ENCODE measurements at regions not wholly inside any gene's neighbourhood (a gene's known extent, or its start where the extent isn't known, plus 50 kb on each side); places are given as distances from the start of the nearest gene placed in this dataset.

DNA sequence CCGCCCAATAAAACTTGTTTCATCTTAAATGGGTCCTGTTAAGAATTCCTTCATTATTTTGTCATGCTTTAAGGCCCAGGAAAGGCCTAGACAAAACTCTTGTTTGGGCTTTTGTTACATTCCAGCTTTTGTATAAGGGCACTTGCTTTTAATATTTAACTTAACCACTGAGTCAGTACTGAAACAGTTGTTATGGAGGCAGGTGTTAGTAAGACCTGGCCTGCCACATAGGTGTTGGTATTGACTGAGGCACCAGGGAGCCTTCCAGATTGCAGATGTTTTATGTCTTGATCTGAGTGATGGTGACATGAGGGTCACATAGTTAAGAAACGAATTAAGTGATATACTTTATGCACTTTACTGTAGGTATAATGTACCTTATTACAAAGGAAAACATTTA is 274.9 kb upstream of the TGFBR2 start:
- DNase-seq (ENCODE audit: low spot score) = no peak

DNA sequence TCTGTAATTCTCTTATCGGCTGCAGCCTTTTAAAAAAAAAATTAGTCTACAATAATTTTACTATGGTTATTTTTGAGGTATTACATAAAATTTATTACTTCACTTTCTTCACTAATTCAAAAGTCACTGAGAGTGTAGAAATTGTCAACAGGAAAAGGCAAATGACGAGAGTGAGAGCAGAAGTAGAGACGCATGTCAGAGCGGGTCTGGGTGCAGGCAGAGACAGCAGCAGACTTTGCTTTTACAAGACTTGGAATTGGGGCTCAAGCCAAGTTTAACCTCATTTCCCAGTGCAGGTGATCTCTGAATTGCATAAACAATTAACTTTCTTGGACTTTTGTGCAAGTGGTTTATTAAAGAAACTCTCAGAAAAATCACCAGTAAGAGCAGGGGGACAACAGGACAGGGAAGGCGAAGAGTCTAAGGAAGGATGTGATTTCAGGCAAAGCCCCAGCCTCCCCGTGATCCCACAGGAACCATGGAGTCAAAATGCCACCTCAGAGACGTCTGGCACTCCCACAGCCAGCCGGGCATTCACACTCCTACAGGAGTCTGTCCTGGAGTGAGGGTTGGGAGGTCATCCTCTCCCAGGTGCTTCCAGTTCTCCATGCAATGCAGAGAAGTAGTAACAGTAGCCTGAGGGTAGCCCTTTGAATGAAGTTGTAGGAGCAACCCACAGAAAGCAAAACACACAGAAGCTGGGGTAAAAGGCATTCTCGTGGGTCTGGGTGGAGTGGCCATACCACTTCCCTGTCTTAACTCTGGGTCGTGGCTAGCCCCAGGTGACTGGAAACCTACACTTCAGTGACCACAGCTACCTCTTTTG is 274.0 kb upstream of the TGFBR2 start:
- no peak for DNase-seq (ENCODE audit: low spot score)

DNA sequence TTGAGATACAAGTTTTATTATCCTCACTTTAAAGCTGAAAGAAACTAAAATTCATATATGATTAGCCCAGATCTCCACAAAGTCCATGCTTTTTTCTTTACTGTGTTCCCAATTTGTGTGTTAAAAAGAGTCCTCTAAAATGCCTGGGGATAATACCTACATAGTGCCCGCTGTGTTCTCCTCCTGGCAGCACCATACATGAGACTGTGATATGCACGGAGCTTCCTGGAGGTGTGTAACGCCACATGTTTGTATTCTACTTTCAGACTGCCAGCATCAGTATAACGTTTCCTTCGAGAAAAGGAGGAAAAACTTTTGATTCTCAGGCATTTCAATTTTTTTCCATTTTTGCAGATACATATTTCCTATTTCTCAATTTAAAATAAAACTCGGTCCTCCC is 273.3 kb upstream of the TGFBR2 start:
- DNase-seq (ENCODE audit: low spot score) = no peak

DNA sequence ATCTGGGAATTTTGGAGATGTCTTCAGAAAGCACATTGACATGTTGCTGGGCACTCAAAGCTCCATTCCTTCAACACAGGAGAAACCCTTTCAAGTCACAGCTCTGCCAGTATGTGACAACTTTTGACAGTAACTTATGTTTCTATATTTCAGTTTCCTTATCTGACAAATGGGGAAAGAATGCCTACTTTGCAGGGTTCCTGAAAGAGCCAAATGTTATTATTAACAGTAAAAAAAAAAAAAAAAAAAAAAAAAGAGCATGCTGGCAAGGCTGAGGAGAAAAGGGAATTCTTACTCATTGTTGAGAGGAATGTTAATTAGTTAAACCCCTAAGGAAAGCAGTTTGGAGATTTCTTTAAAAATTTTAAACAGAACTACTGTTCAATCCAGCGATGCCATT is 272.5 kb upstream of the TGFBR2 start:
- no peak for DNase-seq (ENCODE audit: low spot score)

DNA sequence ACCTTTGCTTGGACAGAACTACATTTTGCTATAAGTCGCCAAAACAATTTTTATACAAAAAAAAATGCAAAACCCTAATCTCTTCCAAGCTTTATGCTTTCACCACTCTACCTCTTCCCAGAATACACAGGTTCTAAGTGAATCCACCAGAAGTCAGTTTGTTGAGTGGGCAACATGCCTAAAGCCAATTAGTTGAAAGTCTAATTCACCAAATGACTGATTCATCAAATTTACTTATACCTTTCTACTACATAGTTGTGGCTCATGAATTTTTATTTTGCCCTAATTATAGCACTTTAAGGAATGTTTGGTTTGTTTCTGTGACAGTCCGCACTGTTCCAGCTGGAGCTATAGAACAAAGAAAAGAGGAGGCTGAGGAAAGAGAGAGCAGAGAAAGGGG is 265.9 kb upstream of the TGFBR2 start:
- DNase-seq (ENCODE audit: low spot score) = no peak

DNA sequence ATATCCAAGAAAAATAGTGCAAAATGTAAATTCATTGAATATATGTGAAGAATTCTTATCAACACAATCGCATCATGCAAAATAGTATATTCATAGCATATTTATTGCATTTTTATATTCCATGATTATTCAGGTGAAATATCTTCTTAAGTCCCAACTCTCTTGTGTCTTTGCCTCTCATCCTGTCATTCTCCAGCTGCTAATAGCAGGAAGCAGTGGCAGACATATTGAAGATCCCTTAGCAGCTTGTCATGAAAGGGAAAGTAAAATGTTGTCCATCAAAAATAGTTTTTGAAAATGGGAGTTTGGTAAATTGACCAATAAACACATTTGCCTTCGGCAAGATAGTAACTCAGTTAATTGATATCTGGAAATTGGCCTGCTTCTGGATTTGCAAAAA is 265.3 kb upstream of the TGFBR2 start:
- no peak for DNase-seq (ENCODE audit: low spot score)

DNA sequence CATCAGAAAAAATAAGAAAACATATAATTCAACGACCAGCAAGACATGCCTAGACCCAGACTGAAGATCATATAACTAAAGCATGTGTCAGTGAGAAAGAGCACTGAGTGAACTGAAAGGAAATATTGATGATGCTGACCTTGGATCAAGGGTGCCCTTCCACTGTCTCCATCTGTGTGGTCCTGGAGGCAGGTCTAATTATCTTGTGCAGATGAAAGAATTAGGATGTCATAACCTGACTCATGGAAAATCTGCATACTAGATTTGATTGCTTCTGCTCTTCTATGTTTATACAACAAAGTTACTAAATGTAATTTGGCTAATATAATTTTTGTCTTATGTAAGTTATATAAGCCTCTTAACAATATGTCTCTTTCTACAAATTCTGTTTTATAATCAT is 264.6 kb upstream of the TGFBR2 start:
- DNase-seq (ENCODE audit: low spot score) = no peak

DNA sequence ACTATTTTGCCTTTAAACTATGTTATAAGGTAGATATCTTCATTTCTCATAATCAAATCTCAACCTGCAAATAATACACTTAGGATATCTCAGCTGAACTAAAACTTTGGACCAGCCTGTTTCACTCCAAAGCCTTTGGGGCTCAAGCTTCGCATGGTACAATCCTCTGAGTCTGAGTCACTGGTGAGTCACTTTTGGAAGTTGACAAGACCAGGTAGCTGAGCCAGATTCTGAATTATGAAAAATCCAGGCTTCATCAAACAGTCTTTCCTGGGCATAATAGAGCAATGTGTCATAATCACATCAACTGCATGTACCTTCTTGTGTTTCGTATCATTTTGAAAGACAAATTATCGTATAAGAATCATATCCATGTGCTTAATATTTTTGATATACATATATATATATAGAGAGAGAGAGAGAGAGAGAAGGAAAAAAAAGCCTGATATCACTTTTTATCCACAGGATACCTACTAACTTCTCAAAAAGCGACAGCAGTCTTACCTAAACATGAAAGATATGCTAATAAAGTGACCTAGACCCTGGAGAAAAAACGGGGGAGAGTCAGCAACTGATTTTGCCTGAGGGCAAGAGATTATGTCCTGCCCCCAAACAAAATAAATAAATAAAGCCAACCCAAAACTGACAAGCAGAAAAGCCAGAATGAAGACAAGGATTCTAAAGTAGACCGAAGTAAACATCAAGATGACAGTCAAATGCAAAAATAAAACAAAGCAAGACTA is 263.9 kb upstream of the TGFBR2 start:
- DNase-seq (ENCODE audit: low spot score) = peak; percentile 34

DNA sequence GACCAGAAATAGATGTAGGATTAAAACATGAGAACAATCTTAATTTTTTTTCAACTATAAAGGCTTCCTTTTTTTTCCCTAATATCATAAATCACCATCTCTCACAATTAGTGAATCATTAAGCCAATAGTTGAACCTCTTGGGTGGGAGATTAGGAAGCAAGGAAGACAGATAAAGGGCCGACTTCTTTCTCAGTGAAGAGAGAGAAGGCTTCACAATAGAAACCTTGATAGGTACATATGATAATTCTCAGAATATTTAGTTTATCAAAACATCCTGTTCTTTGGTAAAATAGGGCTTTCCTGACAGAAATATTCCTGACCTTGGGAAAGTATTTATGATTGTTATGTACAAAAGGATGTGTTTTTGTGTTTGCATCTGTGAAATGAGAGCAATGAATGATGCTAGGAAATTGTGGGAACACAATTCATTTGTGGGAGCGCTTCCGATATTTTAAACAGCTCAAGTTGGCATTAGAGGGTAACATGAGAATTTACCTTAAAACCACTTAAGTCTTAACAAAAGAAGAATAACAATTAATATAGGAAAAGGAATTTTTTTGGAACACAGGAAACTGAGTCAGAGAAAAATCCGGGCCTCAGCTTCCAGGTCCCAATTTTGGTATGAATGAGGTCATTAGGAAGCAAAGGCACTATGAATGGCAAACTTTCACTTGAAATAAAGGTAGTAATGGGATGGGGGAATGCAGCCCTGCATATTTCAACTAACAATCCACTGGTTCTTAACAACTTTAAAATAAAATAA is 263.2 kb upstream of the TGFBR2 start:
- DNase-seq (ENCODE audit: low spot score) = no peak

DNA sequence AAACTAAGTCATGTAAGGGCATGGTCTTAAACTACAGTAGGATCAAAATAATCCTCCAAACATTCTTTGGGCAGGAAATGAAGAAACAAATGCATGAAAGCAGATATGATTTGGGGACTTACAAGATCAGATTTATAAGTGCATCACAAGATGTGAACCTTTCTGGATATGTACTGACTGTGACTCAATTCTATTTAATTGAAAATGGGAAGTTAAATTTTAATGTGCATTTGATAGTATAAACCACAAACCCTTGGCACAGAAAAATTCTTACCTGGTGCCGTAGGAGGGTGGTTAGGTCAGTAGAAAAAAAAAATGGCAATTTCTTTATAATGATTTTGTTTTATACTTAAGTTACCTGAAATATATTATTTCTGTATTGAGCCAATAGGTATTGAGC is 262.5 kb upstream of the TGFBR2 start:
- DNase-seq (ENCODE audit: low spot score) = no peak

DNA sequence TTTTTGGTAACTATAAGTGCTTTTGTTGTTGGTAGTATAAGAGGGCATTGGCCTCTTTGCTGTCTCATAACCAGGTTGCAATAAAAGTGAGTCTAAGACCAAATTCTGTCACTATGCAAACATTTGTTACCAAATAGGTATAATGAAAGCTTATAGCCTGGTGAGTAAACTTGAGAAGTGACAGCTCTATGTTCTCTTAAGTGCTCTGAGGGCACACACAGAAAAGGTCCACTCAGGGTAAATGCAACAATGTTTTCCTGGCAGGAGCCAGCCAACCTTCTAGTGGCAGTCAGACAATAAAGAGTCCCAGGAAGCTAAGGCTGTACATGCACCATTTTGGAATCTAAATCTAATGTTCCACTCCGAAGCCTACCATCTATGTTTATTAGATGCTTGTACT is 262.1 kb upstream of the TGFBR2 start:
- no peak for DNase-seq (ENCODE audit: low spot score)

DNA sequence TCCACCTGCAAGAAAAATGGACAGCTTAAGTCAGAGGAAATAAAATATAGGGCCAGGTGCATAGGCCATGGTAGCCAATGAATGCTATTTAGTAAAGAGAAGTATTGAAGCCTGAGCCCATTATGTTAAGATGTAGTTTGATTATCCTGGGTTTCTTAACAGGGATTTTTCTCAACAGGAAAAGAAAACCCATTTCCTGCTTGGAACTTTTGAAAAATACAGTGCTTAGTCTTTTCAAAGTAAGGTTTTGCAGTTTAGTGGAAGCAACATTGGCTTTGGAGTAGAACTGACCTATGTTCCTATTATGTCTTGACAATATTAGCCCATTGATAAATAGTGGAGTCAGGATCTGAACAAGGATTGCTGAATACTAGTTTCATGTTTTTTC is 259.5 kb upstream of the TGFBR2 start:
- DNase-seq (ENCODE audit: low spot score) = no peak

DNA sequence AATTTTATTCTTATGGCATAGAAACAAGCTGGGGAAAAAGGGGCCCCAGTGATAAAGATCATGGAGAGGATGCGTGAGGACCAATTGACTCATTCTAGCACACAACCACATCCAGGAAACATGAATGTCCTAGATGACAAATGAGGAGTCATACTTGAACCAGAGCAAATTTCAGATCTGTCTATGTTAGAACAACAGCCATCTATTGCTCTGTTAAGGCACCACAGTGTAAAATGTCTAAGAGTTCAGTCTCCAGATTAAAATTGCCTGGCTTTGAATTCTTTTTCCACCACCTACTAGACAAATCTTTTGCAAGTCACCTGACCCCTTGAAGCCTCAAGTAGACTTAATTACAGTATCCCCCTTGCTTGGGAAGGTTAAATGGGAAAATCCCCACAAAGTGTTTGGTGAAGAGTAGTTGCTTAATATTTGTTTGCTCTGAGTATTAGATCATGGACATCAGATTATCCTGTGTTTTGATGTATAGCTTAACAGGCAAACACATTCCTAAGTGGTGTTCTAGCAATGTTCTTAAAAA is 258.7 kb upstream of the TGFBR2 start:
- no peak for DNase-seq (ENCODE audit: low spot score)

DNA sequence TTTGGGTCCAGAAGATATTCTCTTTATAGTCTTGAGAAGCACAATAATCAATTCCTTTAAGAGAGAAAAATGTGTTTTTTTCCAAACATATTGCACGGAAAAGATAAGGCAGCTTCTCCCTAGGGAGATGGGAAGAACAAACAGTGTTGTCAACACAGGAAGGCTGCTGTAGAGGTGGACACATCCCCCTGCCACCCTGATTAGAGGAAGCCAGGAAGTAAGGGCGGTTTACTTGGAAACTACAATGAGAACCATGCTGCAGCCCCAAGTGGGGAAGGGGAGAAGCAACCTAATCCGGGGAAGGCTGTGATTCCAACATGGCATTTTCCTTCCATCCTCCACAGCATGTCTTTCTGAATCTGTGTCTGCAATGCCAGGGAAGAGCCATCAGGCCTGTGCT is 256.9 kb upstream of the TGFBR2 start:
- DNase-seq (ENCODE audit: low spot score) = no peak

DNA sequence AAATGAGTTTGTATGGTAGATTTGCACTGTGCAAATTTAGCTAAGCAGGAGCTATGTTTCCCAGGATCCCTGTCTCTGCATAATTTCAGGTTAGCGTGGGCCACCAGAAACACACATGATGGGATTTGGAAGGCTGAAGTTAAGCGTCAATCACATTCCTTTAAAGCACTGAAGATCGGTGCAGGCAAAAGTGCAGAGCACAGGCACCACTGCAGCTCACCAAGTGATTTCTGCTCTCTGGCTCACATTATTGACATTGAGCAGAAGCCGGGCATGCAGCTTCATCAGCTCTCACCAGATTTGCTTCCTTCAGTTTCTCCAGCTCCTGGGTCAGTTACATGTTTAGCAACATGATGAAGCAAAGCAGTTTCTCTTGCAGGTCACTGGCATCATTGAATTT is 256.4 kb upstream of the TGFBR2 start:
- no peak for DNase-seq (ENCODE audit: low spot score)

DNA sequence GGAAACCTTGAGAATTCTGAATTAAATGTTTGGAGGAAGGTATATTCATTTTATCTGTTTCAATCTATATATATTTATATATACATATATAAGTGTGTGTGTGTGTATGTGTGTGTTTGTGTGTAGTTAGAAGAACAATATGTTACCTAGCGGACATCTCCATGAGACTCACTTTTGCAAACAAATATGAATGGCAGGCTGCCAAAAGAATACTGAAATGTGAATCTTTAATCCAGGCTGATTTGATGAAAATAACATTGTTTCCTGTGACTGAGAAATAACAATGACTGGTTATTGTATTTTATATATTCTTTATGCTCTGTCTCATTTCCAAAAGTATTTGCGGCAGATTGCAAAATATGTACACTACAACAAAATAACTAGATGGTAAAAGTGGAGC is 255.5 kb upstream of the TGFBR2 start:
- no peak for DNase-seq (ENCODE audit: low spot score)

DNA sequence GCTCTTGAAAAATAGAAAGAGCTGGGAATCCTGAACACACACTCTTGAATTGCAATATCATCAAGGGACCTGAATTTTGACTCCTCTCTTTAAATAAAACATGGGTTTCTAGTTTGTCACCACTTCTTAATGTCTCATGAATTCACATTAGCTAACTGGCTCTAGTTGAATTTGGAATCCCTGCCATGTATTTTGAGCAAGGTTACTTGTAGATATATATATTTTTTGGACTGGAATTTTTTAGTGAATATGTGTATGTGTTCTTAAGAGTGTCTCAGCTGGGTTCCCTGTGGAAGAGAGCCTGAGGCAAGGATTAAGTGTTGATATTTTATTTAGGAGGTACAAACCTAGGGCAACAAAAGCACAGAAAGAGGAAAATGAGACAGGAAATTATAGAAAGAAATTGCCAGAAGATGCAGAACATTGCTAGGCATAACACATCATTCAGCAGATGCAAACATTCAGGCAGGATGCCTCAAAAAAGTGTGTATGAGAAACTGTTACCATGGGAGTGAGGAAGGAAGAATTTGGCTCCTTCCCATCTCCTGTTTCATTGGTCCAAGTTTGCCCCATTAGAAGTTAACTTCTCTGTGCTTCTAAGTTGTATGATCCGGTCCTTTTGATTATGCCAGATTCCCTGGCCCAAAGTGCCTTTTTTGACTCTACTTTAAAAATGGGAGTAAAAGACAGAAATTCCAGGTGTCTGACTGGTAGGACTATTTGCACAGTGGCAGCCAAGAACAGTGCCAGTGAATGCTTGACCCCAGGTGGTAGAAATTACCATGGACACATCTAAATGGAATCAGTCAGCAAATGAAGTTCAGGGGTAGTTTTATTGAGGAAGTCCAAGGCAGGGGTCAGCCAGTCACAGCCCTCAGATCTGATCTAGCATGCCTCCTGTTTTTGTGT is 253.7 kb upstream of the TGFBR2 start:
- DNase-seq (ENCODE audit: low spot score) = no peak

DNA sequence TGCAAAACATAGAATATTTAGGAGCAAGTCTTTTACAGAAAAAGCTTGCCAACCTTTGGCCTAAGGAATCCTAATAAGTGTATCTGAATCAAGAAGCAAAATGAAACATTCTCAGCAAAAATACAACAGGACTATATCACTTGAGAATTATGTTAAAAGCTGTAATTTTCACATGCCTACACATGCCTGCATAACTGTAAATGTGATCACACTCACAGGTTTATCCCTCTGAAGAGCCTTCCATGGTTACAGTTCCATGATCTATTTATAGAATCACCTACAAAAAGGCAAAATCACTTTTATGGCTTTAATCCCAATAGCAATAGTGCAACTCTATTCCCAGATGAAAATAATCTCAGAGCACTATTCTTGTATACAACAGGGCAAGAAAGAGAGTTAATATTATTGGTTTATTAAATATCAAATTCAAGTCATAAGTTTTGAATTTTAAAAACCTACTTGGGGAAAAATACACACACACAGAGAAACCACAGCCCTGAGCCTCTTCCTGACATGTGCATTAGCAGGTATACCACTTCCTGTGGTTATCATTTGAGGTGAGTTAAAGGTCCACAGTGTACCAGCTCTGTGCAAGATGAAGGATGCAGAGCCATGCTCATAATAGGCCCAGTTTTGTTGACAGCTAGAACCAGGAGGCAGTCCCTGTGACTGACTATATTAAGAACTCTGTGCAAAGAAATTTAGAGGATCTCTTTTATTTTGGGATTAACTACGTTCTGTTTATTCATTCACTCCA is 252.5 kb upstream of the TGFBR2 start:
- DNase-seq (ENCODE audit: low spot score) = no peak

DNA sequence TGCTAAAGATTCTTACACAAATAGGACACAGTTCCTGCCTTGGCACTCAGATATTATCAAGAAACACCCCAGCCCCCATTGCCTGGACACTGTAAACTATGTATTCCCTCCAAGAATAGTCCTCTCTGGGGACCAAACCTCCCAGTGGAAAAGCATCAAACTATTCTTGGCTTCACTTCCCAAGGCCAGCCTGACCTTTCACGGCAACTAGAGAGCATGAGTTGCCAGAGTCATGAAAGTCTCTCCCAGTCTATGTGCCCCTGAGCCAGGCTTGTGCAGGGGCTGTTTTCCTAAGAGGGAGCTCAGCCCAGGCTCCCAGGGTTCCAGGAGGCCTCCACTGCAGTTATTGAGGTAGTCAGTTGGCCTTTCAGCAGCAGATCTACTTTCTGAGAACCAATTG is 251.9 kb upstream of the TGFBR2 start:
- no peak for DNase-seq (ENCODE audit: low spot score)

DNA sequence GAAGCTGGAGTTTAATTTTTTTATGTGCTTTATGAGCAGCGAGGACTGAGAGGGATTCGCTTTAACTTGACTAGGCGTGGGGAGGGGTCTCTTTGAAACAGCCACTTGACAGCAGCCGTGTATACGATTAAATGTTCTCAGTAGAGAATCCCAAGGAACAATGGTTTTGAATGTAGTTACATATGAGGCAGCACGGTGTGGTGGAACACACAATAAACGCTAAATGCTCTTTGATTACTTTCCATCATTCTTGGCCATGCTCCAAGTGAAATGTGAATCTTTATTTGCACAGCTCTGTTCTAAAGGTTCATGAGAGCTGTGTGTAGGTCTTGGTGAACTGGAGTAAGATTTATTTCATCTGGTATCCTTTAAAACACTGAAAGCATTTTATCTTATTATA is 251.4 kb upstream of the TGFBR2 start:
- DNase-seq (ENCODE audit: low spot score) = no peak

DNA sequence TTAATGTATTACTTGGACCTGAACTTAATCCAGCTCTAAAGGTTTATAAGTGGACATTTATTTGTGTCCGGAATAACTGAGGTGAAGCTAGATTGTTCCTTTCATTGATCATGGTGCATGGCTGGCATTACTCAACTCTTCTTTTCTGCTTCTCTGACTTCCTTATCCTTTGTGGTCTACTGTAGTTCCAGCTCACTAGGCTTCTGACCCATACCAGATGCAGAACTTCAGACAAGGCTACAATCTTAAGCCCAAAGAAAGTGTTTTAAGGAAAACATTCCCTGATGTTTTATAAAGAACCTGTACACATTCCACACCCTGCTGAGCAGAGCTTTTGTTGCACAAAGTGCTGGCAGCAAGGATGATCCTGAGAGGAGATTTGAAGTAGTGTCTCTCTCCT is 250.8 kb upstream of the TGFBR2 start:
- no peak for DNase-seq (ENCODE audit: low spot score)
